T1000 (cell line): ENCODE measurements at regions not wholly inside any gene's neighbourhood (a gene's known extent, or its start where the extent isn't known, plus 50 kb on each side); places are given as distances from the start of the nearest gene placed in this dataset.

ENCODE experiments used
- DNase-seq: peaks from one replicate; lab custom pipeline; 2025; ENCODE audit warnings: mixed read lengths; lab: John Stamatoyannopoulos, UW

DNA sequence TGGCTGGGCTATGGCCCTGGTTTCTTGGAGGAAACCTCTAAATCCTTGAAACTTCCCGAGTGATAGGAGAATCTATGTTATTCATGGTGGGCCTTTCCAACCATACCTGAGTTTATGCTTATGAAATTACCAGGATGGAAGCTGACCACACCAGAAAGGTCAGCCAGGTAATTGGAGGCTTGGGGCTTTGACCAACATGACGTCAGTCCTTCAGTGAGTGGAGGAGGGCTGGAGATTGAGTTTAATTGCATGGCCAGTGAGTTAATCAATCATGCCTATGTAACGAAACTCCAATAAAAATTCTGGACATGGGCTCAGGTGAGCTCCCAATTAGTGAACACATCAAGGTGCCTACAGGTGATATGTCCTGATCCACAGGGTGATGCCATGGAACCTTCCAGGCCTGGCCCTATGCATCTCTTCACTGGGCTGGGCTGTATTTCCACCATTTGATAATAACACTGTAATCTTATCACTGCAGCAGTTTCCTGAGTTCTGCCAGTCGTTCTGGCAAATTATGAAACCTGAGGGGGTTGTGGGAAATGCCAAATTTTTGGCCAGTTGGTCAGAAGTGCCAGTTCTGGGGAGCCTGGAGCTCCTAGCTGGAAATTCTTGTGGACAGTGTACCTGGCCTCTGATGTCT, 106.5 kb downstream of the CDH26 start:
- no peak for DNase-seq

DNA sequence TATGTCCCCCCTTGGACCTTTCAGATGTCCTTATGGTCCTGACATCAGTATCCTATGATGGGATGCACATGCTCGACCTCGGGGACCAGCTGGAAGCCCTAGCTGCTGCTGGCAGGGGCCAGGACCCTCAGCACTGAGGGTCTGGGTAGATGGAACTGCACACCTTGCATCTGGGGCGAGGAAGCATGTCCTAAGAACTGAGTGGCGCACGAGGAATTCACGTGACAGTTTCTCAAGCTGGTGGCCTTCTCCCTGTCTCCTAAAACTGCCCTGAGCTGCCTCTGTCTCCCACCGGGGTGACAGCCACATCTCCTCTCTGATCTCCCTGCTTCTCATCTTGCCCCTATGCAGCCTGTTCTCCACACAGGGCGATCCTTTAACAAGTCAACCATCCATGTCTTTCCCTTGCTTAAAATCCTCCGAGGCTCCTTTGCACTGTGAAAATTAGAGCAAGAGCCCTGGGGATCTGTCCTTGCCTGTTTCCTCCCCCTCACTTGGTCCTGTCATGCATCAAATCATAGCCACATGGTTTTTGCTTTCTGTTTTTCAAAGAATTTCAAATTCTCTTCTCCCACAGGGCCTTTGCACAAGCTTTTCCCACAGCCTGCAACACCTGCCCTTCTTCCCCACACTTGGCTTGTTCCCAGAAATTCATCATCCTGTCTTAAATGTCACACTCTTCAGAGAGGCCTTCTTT, 107.7 kb downstream of the CDH26 start:
- no peak for DNase-seq

- no peak for DNase-seq
These were observed 108.2 kb downstream of the CDH26 start for GRCh38 chr20:60066438-60066823.

DNA sequence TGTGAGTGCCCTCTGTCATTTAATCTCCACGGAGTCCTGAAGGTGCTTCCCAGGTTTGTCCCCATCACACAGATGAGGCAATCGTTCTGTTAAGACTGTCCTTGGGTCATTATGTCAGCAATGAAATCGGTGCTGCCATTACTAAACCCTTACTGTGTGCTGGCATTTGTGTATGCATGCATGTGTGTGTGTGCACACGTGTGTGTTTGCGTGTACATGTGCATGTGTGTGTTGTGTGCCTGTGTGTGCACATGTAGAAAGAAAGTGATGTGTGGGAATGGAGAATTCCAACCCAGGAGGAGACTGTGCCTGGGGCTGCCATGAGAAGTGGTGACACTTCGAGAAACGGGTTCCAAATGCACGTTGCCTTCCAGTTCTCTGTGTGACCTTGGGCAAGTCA, 110.3 kb downstream of the CDH26 start:
- no peak for DNase-seq

DNA sequence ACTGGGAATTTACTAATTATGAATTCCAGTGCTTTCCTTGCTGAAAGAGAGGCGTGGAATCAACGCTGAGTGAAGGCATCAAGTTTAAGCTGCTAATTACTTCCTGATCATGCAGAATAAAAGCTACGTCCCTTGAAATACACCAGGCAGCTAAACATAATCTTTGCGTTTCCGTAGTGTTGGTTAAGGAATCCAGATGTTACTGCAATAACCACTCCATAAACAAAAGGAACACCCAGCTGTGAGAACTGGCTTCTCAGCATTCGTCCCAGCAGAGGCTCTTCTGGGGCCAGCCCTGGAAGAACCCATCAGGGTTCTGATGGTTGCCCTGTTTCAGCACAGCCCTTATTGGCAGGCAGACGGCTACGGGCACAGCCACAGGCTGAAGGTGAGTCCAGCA, 111.4 kb downstream of the CDH26 start:
- DNase-seq, result no peak

DNA sequence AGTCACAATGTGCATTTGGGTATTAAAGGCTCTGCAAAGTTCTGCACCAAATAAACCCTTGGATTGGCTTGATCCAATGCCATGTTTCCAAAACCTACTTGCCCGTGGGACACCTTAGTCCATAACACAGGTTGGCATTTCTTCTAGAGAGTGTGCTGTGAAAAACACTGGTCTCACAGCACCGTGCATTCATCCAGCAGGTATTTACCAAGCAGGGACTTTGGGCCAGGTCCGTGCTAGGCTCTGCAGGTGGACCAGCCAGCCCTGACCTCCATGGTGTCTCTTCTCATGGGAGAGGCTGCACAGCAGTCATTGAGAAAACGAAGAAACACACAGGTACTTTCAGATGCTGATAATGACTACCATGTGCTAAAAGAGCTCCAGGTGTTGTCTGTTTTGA, 112.6 kb downstream of the CDH26 start:
- DNase-seq, result no peak

- DNase-seq, result no peak
These were observed 113.7 kb downstream of the CDH26 start for GRCh38 chr20:60071965-60072364.

DNA sequence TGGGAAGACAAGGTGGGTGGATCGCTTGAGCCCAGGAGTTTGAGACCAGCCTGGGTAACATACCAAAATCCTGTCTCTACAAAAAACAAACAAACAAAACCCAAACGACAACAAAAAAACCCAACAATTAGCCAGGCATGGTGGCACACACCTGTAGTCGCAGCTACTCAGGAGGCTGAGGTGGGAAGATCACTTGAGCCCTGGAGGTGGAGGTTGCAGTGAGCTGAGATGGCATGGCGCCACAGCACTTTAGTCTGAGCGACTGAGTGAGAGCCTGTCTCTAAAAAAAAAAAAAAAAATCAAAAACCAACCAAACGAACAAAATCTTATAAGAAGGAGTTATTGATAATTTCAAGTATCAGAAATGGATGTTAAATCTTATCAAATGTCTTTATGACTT, 114.9 kb downstream of the CDH26 start:
- DNase-seq, result no peak

- no peak for DNase-seq
These were observed 115.3 kb downstream of the CDH26 start for GRCh38 chr20:60073504-60073903.

GRCh38 chr20:60074276-60074675, 116.1 kb downstream of the CDH26 start:
- no peak for DNase-seq

- no peak for DNase-seq
These were observed 120.4 kb downstream of the CDH26 start for GRCh38 chr20:60078351-60079250.

GRCh38 chr20:60080401-60080800, 122.2 kb downstream of the CDH26 start:
- DNase-seq, result no peak

GRCh38 chr20:60085551-60086132, 127.4 kb downstream of the CDH26 start:
- DNase-seq, result no peak

GRCh38 chr20:60086821-60087562, 128.8 kb downstream of the CDH26 start:
- DNase-seq, result no peak

DNA sequence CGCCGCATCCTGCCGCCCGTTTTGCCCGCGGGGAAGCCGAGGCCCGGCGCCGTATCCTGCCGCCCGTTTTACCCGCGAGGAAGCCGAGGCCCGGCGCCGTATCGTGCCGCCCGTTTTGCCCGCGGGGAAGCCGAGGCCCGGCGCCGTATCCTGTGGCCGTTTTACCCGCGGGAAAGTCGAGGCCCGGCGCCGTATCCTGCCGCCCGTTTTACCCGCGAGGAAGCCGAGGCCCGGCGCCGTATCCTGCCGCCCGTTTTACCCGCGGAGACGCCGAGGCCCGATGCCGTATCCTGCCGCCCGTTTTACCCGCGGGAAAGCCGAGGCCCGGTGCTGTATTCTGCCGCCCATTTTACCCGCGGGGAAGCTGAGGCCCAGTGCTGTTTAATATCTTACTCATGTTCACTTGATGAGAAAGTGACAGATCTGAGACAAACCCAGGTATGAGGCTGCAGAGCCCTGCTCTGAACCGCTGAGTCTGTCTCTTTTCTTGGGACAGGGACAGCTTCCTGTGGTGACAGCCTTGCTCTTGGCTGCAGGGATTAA, 129.4 kb downstream of the CDH26 start:
- DNase-seq, result no peak

- DNase-seq, result no peak
These were observed 130.0 kb downstream of the CDH26 start for GRCh38 chr20:60088236-60088635.

GRCh38 chr20:60090631-60091030, 132.4 kb downstream of the CDH26 start:
- no peak for DNase-seq

DNA sequence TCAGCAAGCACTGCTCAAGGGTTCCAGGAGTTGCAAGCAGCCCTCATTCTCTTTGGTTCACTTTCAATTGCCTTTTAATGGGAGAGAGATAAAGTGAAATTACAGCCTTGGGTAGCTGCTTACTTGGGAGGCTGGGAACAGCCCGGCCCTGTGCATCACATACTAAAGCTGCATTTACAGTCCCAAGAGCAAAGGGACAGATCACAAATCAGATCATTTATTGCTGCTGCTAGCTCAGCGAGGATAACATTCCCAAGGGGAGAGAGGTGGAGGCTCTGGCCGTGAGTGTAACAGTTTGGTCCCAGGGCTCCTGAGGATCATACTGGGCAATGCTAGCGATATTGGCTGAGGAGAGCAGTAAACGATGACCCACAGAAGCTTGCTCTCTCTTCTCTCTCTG, 133.1 kb downstream of the CDH26 start:
- DNase-seq, result no peak

- no peak for DNase-seq
These were observed 133.6 kb downstream of the CDH26 start for GRCh38 chr20:60091861-60092260.

DNA sequence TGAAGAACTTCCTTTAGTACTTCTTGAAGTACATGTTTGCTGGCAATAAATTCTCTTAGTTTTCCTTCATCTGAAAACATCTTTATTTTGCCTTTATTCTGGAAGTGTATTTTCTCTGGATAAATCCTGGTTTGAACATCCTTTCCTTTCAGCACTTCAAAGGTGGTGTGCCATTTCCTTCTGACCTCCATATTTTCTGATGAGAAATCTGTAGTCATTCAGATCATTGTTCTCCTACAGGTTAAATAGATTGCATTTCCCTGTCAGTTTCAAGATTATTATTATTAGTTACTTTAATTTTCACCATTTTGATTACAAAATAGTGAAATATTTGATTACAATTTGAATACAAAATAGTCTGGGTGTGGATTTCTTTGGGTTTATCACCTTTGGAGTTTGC, 134.5 kb downstream of the CDH26 start:
- DNase-seq, result no peak

DNA sequence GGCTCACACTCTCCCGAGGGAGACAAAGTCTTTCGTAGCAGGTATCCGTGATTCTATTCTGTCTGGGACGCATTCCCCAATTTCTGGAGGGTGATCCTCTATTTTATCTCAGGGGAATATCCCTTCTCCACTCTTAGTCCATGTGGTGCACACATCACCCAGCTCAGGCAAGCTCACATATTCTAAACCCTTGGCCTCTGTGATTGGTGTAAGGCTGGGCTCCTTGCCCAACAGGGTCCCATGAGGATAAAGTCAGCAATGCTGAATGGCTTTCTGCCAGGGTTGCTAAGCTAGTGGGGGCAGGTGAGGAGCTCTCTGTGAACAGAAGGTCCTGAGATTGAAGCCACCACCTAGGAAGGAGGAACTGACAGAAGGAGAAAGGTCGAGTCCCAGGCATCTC, 137.2 kb downstream of the CDH26 start:
- no peak for DNase-seq

- DNase-seq, result no peak
These were observed 137.9 kb downstream of the CDH26 start for GRCh38 chr20:60096166-60096565.
